ENCODE measurements at regions not wholly inside any gene's neighbourhood (a gene's known extent, or its start where the extent isn't known, plus 50 kb on each side); places are given as distances from the start of the nearest gene placed in this dataset.

DNA sequence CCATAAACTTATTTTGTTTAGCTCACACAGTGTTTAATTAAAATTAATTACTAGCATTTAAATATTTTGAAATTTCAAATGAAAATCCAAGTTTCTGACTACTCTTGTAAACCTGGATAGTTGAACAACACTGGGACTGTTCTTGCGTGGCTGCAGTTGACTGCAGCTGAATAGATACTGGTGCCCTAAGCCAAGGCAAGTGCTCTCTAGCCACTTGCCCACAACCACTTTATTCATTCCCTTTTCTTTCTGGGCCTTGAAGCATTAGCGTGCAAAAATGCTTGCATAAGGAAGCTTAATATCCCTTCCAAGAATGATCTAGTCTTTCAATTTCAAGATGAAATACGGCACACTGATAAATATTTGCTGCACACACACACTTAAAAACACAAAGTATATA, 676.0 kb upstream of the MARCKS start:
- TF ChIP-seq, protein P1, sequence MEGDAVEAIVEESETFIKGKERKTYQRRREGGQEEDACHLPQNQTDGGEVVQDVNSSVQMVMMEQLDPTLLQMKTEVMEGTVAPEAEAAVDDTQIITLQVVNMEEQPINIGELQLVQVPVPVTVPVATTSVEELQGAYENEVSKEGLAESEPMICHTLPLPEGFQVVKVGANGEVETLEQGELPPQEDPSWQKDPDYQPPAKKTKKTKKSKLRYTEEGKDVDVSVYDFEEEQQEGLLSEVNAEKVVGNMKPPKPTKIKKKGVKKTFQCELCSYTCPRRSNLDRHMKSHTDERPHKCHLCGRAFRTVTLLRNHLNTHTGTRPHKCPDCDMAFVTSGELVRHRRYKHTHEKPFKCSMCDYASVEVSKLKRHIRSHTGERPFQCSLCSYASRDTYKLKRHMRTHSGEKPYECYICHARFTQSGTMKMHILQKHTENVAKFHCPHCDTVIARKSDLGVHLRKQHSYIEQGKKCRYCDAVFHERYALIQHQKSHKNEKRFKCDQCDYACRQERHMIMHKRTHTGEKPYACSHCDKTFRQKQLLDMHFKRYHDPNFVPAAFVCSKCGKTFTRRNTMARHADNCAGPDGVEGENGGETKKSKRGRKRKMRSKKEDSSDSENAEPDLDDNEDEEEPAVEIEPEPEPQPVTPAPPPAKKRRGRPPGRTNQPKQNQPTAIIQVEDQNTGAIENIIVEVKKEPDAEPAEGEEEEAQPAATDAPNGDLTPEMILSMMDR (IDR thresholded peaks at IDR 0.05), result no peak
- no peak overlapping the region for H3K4me3 ChIP-seq
- DNase-seq (ENCODE audit: low spot score), result no peak
- no peak overlapping the region for H3K27ac ChIP-seq

GRCh38 chr6:113182370-113183141, 674.6 kb upstream of the MARCKS start:
- Histone ChIP-seq H3K27ac (no peak overlapping the region), H3K4me3 (no peak overlapping the region)
- TF ChIP-seq, protein P1 (IDR thresholded peaks at IDR 0.05), result no peak
- DNase-seq (ENCODE audit: low spot score), result no peak

DNA sequence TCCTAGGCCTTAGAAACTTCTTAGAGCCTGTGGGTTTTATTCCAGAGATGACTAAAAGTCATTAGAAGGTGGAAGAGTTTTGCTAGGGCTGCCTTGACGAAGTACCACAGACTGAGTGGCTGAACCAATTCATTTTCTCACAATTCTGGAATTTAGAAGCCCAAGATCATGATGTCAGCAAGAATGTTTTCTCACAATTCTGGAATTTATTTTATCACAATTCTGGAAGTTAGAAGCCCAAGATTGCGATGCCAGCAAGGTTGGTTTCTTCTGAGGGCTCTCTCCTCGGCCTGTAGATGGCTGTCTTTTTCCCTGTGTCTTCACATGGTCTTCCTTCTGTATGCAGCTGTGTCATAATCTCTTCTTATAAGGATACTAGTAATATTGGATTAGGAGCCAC, 672.9 kb upstream of the MARCKS start:
- H3K4me3 ChIP-seq, result no peak overlapping the region
- H3K27ac ChIP-seq, result no peak overlapping the region

GRCh38 chr6:113184736-113185135, 672.4 kb upstream of the MARCKS start:
- no peak for DNase-seq (ENCODE audit: low spot score)
- no peak overlapping the region for H3K4me3 ChIP-seq
- TF ChIP-seq, protein P1 (IDR thresholded peaks at IDR 0.05), result no peak
- no peak overlapping the region for H3K27ac ChIP-seq

More for the DNA sequence above, 672.9 kb upstream of the MARCKS start:
- DNase-seq (ENCODE audit: low spot score), result no peak
- TF ChIP-seq, protein P1 (IDR thresholded peaks at IDR 0.05), result no peak

DNA sequence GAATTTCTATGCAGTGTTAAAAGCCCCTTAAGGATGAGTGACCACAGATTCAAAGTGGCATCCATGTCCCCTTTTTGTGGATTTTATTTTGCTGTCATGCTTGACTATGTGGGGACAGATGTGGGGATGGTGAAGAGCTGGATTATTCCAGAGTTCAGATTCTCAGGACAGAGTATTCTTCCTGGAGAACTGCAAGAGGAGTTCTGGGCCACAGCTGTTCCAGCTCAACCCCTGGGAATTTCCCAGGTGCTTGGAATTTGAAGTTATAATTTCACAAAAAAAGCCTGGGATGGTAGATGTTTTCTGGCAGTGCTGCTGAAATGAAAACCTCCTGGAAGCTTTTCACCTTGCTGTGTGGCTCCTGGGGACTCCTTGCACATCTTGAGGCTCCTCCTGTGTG, 671.8 kb upstream of the MARCKS start:
- no peak overlapping the region for H3K4me3 ChIP-seq
- TF ChIP-seq, protein P1 (IDR thresholded peaks at IDR 0.05), result no peak
- DNase-seq (ENCODE audit: low spot score), result no peak
- H3K27ac ChIP-seq, result no peak overlapping the region

DNA sequence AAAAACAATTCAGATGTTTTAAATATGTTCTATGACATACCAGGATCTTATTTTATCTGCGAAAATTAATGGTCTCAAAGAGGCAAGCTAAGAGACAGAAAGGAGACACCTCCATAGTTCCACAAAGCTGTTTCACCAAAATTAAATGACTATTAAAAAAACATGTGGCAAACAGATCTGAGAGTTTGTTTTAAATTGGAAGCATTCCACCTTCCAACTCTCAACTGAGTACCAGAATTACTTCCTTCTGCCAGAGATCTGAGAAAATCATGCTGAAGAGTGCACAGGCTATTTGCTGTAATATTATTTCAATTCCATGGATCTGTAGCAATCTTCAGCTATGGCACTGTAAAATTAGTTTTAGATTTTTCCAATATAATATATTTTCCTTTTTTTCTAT, 669.5 kb upstream of the MARCKS start:
- no peak for DNase-seq (ENCODE audit: low spot score)
- H3K27ac ChIP-seq, result no peak overlapping the region
- H3K4me3 ChIP-seq, result no peak overlapping the region
- TF ChIP-seq, protein P1 (IDR thresholded peaks at IDR 0.05), result no peak

GRCh38 chr6:113188962-113189361, 668.2 kb upstream of the MARCKS start:
- DNase-seq (ENCODE audit: low spot score), result no peak
- no peak overlapping the region for H3K27ac ChIP-seq
- no peak overlapping the region for H3K4me3 ChIP-seq
- TF ChIP-seq, protein P1 (IDR thresholded peaks at IDR 0.05), result no peak
